GM11168 (cell line): ENCODE measurements at regions not wholly inside any gene's neighbourhood (a gene's known extent, or its start where the extent isn't known, plus 50 kb on each side); places are given as distances from the start of the nearest gene placed in this dataset.

Experiments
- in situ Hi-C: fragments of 300-500 bp; cut with MboI; formaldehyde crosslinking; loops from one replicate; pipeline ENCODE4 v1.12.0; 2022; ENCODE audit warnings: low sequenced_read_pairs; ENCODE audit not compliant: unreplicated experiment

- in situ Hi-C loops: no loop called here
Observed at GRCh38 chr2:62287899-62288880, 92.3 kb downstream of the B3GNT2 start.

DNA sequence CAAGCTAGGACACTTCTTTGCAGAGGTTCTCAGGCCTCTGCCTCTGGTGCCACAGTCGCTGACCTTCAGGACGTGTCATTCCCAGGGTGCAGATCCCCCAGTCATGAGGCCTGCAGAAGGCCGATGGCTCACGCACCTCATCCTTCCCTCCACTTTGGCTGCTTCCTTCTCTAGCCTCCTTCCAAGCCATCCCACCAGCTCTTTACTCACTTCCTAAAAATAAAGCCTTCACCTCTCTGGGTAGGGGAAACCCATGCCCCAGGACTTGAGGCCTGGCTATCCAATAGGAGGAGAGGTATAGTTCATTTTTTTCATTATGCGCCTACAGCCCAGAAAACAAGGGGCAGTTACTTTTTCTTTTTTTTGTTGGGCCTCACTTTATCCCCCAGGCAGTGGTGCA, 91.4 kb downstream of the B3GNT2 start:
- in situ Hi-C loops: no loop called here

DNA sequence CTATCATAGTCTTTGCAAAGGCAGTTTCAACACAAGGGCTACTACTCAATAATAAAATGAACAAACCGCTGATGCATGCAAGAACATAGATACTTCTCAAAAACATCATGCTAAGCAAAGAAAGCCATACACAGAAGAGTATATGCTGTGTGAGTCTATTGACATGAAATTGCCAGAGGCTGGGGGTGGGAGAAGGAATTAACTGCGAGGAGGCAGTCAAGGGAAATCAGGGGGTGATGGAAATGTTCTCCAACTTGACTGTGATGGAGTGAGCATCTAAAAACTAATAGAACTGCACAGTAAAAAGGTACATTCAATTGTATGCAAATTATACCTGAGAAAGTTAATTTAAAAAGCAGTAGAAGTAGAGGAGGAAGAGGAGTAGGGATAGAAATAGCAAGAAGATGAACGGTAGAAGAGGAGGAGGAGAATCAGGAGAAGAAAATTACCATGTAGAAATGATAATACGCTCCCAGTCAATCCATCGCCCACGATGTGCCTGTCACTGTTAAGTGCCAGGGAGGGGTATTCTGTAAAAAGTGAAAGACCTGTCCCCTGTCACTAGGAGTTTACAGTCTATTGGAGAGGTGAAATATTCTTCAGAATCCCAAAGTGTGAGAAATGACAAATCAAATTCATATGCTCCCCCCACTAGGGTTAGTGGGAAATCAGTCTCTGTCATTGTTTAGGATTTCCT, 90.3 kb downstream of the B3GNT2 start:
- in situ Hi-C loops: no loop called here

DNA sequence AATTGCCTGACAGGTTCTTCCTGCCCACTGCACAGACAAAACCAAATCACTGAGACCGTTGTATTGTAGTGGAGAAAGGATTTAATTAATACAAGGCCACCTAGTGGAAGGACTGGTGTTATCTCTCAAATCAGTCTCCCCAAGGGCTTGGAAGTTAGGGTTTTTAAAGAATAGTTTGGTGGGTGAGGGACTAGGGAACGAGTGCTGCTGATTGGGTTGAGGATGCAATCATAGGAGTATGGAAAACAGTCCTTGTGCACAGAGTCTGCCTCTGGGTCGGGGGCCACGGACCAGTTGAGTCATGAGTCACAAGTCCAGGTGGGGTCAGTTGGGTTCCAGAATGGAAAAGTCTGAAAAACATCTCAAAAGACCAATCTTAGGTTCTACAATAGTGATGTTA, 89.1 kb downstream of the B3GNT2 start:
- in situ Hi-C loops: no loop called here

DNA sequence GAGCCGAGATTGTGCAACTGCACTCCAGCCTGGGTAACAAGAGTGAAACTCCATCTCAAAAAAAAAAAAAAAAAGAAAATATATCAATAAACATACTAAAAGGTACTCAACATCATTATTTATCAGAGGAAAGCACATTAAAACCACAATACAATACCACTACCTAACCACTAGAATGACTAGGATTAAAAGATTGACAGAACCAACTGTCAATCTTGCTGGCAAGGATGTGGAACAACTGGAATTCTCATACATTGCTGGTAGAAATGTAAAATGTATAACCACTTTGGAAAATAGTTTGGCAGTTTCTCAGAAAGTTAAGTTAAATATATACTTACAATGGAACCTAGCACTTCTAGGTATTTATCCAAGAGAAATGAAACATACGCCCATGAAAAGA, 88.6 kb downstream of the B3GNT2 start:
- in situ Hi-C loops: no loop called here

DNA sequence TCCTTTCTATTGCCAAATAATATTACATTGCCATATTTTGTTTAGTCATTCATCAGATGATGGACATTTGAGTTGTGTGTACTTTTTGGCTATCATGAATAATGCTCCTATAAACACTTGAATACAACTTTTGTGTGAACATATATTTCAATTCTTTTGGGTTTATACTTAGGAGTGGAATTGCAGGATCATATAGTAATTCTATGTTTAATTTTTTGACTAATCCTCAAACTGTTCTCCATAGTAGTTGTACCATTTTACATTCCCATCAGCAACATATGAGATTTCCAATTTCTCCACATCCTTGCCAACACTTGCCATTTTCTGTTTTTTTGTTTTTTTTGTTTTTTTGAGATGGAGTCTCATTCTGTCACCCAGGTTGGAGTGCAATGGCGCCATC, 87.2 kb downstream of the B3GNT2 start:
- in situ Hi-C loops: no loop called here

GRCh38 chr2:62281663-62282062, 85.7 kb downstream of the B3GNT2 start:
- in situ Hi-C loops: no loop called here

- in situ Hi-C loops: no loop called here
Observed at GRCh38 chr2:62277688-62278087, 81.8 kb downstream of the B3GNT2 start.
